ENCODE measurements at regions not wholly inside any gene's neighbourhood (a gene's known extent, or its start where the extent isn't known, plus 50 kb on each side); places are given as distances from the start of the nearest gene placed in this dataset.

DNA sequence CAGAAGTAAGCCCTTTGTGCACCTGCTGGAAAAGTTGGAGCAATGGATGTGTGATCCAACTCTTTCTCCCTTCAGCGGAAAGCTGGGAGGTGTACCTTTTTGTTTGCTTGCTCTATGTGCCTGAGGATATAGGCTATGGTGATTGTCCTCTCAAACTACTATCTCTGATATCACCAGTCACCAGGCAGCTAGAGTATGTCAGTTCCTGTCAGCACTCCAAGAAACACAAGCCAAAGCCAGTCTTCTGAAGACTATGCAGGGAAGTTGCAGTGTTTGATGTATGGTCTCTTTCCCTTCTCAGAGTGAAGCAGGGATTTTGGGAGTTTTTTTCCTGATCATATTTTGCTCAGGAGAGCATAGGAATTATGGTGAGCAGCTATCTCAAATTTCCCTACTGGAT, 146.4 kb downstream of the PTH2R start:
- Histone ChIP-seq H3K36me3 (no peaks in the 10 kb centered on the region), H3K9me3 (peaks cover 0 to 5% of the 10 kb centered on the region in 2 donors), H3K27me3 (no peaks in the 10 kb centered on the region), H3K4me3 (no peak overlapping the region), H3K4me1 (no peaks in the 10 kb centered on the region), H3K27ac (no peak overlapping the region)
- DNase-seq (ENCODE audit: low spot score): no peak
- TF ChIP-seq, protein P1, sequence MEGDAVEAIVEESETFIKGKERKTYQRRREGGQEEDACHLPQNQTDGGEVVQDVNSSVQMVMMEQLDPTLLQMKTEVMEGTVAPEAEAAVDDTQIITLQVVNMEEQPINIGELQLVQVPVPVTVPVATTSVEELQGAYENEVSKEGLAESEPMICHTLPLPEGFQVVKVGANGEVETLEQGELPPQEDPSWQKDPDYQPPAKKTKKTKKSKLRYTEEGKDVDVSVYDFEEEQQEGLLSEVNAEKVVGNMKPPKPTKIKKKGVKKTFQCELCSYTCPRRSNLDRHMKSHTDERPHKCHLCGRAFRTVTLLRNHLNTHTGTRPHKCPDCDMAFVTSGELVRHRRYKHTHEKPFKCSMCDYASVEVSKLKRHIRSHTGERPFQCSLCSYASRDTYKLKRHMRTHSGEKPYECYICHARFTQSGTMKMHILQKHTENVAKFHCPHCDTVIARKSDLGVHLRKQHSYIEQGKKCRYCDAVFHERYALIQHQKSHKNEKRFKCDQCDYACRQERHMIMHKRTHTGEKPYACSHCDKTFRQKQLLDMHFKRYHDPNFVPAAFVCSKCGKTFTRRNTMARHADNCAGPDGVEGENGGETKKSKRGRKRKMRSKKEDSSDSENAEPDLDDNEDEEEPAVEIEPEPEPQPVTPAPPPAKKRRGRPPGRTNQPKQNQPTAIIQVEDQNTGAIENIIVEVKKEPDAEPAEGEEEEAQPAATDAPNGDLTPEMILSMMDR (IDR thresholded peaks at IDR 0.05): no peak

DNA sequence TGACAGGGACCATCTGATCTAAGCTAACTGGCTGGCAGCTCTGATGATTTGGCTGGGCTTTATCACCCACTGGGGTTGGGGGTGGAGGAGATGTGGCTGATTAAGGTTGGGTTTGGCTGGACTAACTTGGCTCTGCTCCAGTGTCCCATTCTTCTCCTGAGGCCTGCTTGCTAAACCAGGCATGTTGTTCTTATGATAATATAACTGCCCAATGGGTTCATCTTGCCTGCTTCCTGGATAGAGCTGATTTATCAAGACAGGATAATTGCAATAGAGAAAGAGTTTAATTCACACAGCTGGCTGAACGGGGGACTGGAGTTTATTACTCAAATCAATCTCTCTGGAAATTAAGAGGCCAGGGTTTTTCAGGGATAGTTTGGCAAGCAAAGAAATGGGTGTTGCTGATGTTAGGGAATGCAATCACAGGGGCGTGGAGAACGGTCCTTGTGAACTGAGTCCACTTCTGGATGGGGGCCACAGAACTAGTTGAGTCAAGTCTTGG, 150.4 kb downstream of the PTH2R start:
- no peak for DNase-seq (ENCODE audit: low spot score)
- Histone ChIP-seq H3K27me3 (no peaks in the 10 kb centered on the region), H3K4me1 (no peaks in the 10 kb centered on the region)

DNA sequence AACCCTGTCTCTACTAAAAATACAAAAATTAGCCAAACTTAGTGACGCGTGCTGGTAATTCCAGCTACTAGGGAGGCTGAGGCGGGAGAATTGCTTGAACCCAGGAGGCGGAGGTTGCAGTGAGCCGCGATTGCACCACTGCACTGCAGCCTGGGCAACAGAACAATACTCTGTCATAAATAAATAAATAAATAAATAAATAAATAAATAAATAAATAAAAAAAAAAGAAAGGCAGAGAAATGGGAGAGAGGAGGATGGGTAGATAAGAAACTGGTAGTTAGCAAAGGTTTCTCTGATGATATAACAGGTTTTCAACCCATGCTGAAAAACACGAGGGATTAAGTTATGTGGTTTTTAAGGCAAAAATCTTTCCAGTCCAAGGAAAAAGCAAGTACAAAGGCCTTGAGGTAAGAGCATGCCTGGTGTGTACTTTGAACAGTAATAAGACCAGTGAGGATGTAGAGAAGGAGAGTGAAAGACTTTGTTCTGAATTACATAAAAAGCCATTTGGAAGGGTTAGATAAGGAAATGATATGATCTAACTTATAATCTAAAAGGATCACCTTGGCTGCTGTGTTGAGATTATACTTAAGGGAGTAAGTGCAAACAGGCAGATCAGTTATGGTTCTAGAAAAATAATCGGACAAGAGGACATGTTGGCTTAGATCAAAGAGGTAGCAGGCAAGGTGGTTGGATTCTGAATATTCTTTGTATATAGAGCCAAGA, 159.3 kb downstream of the PTH2R start:
- DNase-seq (ENCODE audit: low spot score): no peak
- no peaks in the 10 kb centered on the region for H3K36me3 ChIP-seq
- no peaks in the 10 kb centered on the region for H3K27me3 ChIP-seq
- no peaks in the 10 kb centered on the region for H3K4me1 ChIP-seq
- no peak overlapping the region for H3K27ac ChIP-seq
- H3K9me3 ChIP-seq: peaks cover 0 to 7% of the 10 kb centered on the region in 2 donors
- no peak overlapping the region for H3K4me3 ChIP-seq
- TF ChIP-seq, protein P1 (IDR thresholded peaks at IDR 0.05): no peak

More for the DNA sequence above, 150.4 kb downstream of the PTH2R start:
- no peak overlapping the region for H3K4me3 ChIP-seq
- H3K27ac ChIP-seq: no peak overlapping the region
- TF ChIP-seq, protein P1 (IDR thresholded peaks at IDR 0.05): no peak
- H3K9me3 ChIP-seq: peaks cover 0 to 12% of the 10 kb centered on the region in 2 donors
- H3K36me3 ChIP-seq: no peaks in the 10 kb centered on the region

DNA sequence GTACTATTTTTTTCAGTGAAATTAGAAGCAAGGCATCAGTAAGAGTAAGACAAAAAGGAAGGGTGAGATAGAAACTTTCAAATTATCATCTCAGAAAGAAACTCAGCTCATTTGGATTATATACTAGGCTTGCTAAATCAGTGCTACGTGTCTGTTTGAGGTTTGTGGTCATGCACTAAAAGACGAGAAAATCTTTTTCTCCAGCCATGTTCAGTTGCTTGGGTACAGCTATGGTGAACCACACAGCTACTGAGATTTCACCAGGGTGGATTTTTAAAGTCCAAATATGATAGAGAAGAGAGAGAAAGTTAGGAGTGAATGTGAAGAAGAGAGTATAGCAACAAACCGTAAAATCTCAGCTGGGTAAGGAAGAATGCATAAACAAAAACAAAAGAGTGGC, 161.6 kb downstream of the PTH2R start:
- no peak overlapping the region for H3K4me3 ChIP-seq
- H3K9me3 ChIP-seq: no peaks in the 10 kb centered on the region
- no peaks in the 10 kb centered on the region for H3K36me3 ChIP-seq
- TF ChIP-seq, protein P1 (IDR thresholded peaks at IDR 0.05): no peak
- no peak for DNase-seq (ENCODE audit: low spot score)
- no peak overlapping the region for H3K27ac ChIP-seq
- no peaks in the 10 kb centered on the region for H3K4me1 ChIP-seq
- no peaks in the 10 kb centered on the region for H3K27me3 ChIP-seq

DNA sequence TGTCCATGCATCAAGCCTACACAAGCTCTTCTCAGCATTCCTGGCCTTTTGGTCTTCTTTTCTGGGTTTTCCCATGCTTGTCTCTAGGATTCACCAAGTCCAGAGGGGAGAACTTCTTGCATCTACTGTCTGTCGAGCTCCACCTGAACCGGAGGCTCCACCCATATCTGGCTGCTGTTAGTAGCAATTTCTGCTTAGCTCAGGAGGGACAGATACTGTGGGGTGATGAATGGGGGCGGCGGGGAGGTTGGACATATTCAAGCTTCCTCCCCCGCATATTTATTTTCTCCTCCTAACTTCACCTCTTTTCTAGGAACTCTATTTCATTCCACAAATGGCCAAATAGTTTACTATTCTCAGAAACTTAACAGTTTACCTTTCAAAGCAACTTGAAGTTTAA, 163.5 kb downstream of the PTH2R start:
- TF ChIP-seq, protein P1 (IDR thresholded peaks at IDR 0.05): no peak
- DNase-seq (ENCODE audit: low spot score): no peak
- H3K27ac ChIP-seq: no peak overlapping the region
- H3K27me3 ChIP-seq: no peaks in the 10 kb centered on the region
- H3K4me1 ChIP-seq: no peaks in the 10 kb centered on the region
- no peaks in the 10 kb centered on the region for H3K36me3 ChIP-seq
- H3K4me3 ChIP-seq: no peak overlapping the region
- no peaks in the 10 kb centered on the region for H3K9me3 ChIP-seq
